ENCODE measurements at regions not wholly inside any gene's neighbourhood (a gene's known extent, or its start where the extent isn't known, plus 50 kb on each side); places are given as distances from the start of the nearest gene placed in this dataset.

GRCh38 chr11:83355391-83355790, 69.2 kb upstream of the CCDC90B start:
- TF ChIP-seq CTCF (IDR thresholded peaks at IDR 0.05) (no peak), EZH2phosphoT487 (IDR thresholded peaks at IDR 0.05) (no peak)
